ENCODE measurements at regions not wholly inside any gene's neighbourhood (a gene's known extent, or its start where the extent isn't known, plus 50 kb on each side); places are given as distances from the start of the nearest gene placed in this dataset.

- 55% methylated on average over 3 of the region's 3 CpGs; no CpG with 5 or more reads in 1 of the 2 experiments for WGBS, 2 experiments (ENCODE audit: extremely low coverage in 2 of 2, insufficient read length in 1 of 2)
- Histone ChIP-seq H3K18ac (ENCODE audit: low read depth, low read length) (no peak overlapping the region), H2AK9ac (replicated peaks; ENCODE audit: low read depth, low read length, poor library complexity) (no peak overlapping the region)
Measured at GRCh38 chr22:47655930-47656329, 893.5 kb downstream of the TBC1D22A start.

More at GRCh38 chr22:47655930-47656329, 893.5 kb downstream of the TBC1D22A start:
- H3K4ac ChIP-seq (ENCODE audit: low read depth, low read length), result no peak overlapping the region
- no peak overlapping the region for H3K4me2 ChIP-seq (ENCODE audit: low read depth, low read length)
- no peaks in the 10 kb centered on the region for H3K27me3 ChIP-seq (ENCODE audit: control insufficient read depth, insufficient read depth, low read length)
- POLR2A ChIA-PET (ENCODE audit: unreplicated experiment), result no interaction called here
- no peaks in the 10 kb centered on the region for H3K4me1 ChIP-seq (ENCODE audit: control insufficient read depth, insufficient read depth, low read length)
- H3K56ac ChIP-seq (ENCODE audit: extremely low read depth, insufficient read depth, low read length), result no peak overlapping the region
- DNase-seq (no peak), ATAC-seq (ENCODE audit: low read depth) (no peak)
- no peak overlapping the region for H3K14ac ChIP-seq (replicated peaks; ENCODE audit: low read depth, low read length)
- H4K91ac ChIP-seq (ENCODE audit: insufficient read depth, low read depth, low read length), result no peak overlapping the region
- no peaks in the 10 kb centered on the region for H4K20me1 ChIP-seq (ENCODE audit: insufficient read depth, low read length)
- dilution Hi-C loops (cut with HindIII; ENCODE audit: low sequenced_read_pairs, unreplicated experiment), result no loop called here
- no peak overlapping the region for H4K8ac ChIP-seq (ENCODE audit: low read depth in 2 of 2, low read length in 2 of 2)
- TF ChIP-seq POLR2A (IDR thresholded peaks at IDR 0.05; ENCODE audit: low read depth, low read length) (no peak), RCOR1 (IDR thresholded peaks at IDR 0.05; ENCODE audit: insufficient replicate concordance, low read length) (no peak), MXI1 (IDR thresholded peaks at IDR 0.05; ENCODE audit: borderline replicate concordance, low read depth, low read length) (no peak), BHLHE40 (IDR thresholded peaks at IDR 0.05; ENCODE audit: low read depth, low read length) (no peak), USF2 (IDR thresholded peaks at IDR 0.05; ENCODE audit: low read depth, low read length) (no peak), MAFK (IDR thresholded peaks at IDR 0.05; ENCODE audit: low read depth, low read length) (no peak), FOS (IDR thresholded peaks at IDR 0.05; ENCODE audit: low read depth, low read length) (no peak), RFX5 (IDR thresholded peaks at IDR 0.05; ENCODE audit: low read depth, low read length) (no peak), SMC3 (IDR thresholded peaks at IDR 0.05; ENCODE audit: low read depth, low read length) (no peak), MAZ (IDR thresholded peaks at IDR 0.05; ENCODE audit: borderline replicate concordance, low read depth, low read length) (no peak), RAD21 (IDR thresholded peaks at IDR 0.05; ENCODE audit: low read length) (no peak), CEBPB (IDR thresholded peaks at IDR 0.05; ENCODE audit: low read depth, low read length) (no peak), CHD1 (IDR thresholded peaks at IDR 0.05; ENCODE audit: low read depth, low read length) (no peak), ELK1 (IDR thresholded peaks at IDR 0.05; ENCODE audit: borderline replicate concordance, low read depth, low read length) (no peak), NFE2L2 (IDR thresholded peaks at IDR 0.05; ENCODE audit: low read depth, low read length) (no peak)
- BruUV-seq (replicated peaks), result no TSS peak
- H3K9me3 ChIP-seq (ENCODE audit: control insufficient read depth, insufficient read depth, low read length), result peaks cover 25% of the 10 kb centered on the region
- H3K23ac ChIP-seq (ENCODE audit: low read depth, low read length), result no peak overlapping the region
- no peak overlapping the region for H3K9ac ChIP-seq (ENCODE audit: low read depth, low read length)
- H2AK5ac ChIP-seq (ENCODE audit: low read depth, low read length), result no peak overlapping the region
- no peak overlapping the region for H2AFZ ChIP-seq (replicated peaks; ENCODE audit: low read length, poor library complexity)
- no peak overlapping the region for H4K5ac ChIP-seq (ENCODE audit: low read depth, low read length)
- intact Hi-C loops (cut with micrococcal nuclease), result no loop called here
- H2BK20ac ChIP-seq (ENCODE audit: low read depth, low read length), result no peak overlapping the region
- H3K27ac ChIP-seq (ENCODE audit: insufficient read depth, low read length), result no peak overlapping the region
- no peak overlapping the region for H2BK15ac ChIP-seq (ENCODE audit: low read depth, low read length)
- in situ Hi-C loops (cut with MboI; ENCODE audit: low sequenced_read_pairs), result no loop called here
- CTCF ChIA-PET, result no interaction called here
- H3K36me3 ChIP-seq (ENCODE audit: control insufficient read depth, insufficient read depth, low read length), result no peaks in the 10 kb centered on the region
- H3K9me1 ChIP-seq (ENCODE audit: insufficient read depth, low read length), result no peaks in the 10 kb centered on the region
- no peak overlapping the region for H2BK5ac ChIP-seq (ENCODE audit: low read depth, low read length, poor library complexity, severe bottlenecking)
- H3K4me3 ChIP-seq (ENCODE audit: insufficient read depth, low read depth, low read length), result no peak overlapping the region
- no peaks in the 10 kb centered on the region for H3K79me1 ChIP-seq (ENCODE audit: low read depth in 1 of 2, low read length in 2 of 2)
- no peak overlapping the region for H2BK120ac ChIP-seq (ENCODE audit: low read depth, low read length)

Data from IMR-90 (cell line).